ENCODE measurements at regions not wholly inside any gene's neighbourhood (a gene's known extent, or its start where the extent isn't known, plus 50 kb on each side); places are given as distances from the start of the nearest gene placed in this dataset.
A peak's percentile ranks its signal among the peaks of the same experiment; 100 is the strongest.
"Not testable (repeated sequence)": the region's sequence is repeated elsewhere in the genome, so short reads cannot be mapped to it uniquely, and the experiment has no call there.

DNA sequence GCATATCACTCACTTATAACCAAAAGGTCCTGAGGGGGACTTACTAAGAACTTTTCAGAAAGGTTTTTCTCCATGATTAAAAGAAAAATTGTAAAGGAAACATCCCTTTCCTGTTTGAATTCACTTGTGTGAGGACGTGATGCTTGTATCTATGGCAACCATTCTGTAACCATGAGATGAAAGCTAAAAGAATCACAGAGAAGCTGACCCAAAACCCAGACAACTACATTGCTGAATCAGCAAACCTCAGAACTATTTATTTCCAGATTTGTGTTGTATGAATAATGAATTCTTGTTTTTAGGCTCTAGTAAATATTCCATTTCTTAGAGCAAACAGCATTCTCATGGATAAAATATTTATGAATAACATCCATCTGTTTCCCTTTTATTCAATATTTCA lies 91.2 kb downstream of the RCHY1 start:
- no peak for DNase-seq

DNA sequence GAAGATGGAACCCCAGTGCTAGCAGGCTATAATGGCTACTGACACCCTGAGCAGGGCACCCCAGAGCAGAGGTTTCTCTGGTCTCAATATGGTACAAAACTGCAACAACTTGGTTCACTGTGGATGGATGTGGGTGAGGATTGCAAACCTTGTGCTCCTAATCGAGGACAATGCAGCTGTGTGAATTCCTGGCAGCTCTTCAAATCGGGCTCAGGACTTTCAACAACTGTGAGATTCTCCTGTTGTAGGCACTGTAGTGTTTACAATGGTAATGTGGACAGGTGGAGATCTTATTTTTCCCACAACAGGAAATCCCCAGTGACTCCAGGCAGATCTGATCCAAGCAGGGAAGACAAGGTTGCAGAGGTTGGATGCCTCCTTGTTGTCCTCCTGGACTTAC lies 101.5 kb downstream of the RCHY1 start:
- no peak for DNase-seq

DNA sequence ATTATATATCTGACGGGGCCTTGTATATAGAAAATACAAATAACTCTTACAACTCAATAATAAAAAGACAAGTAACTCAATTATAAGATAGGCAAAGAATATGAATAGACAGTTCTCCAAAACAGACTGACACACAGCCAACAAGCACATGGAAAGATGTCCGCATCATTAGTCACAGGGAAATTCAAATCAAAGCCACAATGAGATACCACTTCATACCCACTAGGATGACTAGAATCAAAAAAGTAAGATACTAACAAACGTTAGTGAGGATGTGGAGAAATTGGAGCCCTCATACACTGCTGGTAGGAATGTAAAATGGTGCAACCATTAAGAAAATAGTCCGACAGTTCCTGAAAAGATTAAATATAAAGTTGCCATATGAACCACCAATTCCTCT lies 115.7 kb downstream of the RCHY1 start:
- no peak for DNase-seq

DNA sequence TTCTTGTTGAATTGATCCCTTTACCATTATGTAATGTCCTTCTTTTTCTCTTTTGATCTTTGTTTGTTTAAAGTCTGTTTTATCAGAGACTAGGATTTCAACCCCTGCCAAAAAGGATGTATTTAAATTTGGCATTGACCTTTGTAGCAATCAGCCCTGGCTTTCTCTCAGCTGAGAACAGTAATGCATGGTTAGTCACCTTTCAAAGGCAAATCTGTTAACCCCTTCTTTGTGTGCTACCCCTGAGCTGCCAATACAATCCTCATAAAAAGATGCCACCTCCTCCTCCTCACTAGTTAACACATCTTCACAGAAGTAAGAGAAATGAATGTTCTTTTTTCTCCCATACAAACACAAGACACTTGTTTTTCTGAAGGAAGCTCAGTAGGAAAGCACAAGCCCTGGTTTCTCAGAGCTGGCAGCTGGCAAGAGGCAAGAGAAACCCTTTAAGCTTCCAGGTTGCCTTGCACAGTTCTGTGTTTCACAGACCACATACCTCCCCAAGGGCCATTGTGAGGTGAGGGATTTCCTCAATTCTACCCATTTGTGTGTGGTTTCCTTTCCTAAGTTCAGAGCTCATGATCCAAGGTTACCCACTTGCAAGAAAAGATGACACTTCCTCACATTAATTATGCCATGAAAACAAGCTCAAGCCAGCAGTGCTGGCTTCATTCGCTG lies 122.6 kb downstream of the RCHY1 start:
- DNase-seq: no peak

DNA sequence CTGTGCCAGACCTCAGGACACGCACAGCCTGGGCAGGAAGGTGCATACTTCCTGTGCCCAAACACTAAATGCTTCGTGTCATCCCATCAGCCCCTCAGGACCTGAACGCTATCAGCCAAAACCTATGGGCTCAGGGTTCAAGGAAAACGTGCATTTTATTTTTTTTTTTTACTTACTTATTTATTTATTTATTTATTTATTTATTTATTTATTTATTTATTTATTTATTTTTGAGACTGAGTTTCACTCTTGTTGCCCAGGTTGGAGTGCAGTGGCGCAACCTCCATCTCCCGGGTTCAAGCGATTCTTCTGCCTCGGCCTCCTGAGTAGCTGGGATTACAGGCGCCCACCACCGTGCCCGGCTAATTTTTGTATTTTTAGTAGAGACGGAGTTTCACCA lies 127.8 kb downstream of the RCHY1 start:
- not testable (repeated sequence) for DNase-seq

DNA sequence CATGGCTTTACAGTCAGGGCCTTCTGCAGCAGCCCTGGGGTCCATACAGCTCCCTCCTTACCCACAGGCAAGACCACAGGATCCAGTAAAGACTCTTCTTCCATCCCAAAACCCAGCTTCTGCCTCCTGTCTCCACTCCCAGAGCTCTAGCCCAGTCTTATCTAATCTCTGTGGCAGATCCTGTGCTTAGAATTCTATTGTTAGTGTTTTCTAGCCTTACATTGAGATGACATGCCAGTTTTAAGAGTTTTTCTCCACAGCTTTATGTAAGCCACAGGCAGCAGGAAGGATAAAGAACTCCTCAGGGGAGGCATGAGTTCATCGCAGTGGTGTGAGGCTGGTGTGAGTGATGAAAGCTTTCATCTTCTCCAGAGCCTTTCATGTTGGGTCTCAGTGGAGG lies 129.1 kb downstream of the RCHY1 start:
- DNase-seq: no peak

DNA sequence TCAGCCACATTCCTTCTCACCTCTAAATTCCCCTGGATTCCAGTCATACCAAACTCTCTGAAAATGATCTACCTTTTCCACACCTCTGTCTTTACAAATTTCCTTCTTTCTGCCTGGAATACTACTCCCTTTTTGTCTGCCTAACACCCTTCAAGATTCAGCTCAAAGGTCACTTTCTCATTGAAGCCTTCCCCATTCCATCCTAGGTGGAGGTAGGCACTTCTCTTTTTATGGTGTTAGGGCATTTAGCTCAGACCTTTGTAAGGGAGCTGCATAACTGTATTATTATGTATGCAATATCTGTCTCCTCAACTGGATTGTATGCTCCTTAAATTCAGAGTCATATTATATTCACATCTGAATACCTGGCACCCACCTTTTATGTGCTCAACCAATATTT lies 137.7 kb downstream of the RCHY1 start:
- no peak for DNase-seq

DNA sequence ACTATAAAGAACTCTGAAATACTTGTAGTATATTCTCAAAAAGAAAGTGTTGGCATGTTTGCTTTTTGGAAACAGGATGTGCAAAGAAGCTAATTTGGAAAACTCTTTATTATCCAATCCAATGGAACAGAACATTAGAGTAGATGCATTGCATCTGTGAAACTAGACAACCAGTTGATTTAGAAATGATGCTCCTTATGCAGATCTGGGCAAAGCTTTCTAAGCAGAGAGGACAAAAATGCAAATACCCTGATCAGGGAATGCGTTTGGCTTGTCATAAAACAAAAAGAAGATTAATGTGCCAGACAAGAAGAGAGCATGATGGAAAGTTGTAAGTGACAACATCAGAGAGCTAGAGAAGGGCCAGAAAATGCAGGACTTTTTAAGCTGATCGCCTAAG lies 142.3 kb downstream of the RCHY1 start:
- no peak for DNase-seq

DNA sequence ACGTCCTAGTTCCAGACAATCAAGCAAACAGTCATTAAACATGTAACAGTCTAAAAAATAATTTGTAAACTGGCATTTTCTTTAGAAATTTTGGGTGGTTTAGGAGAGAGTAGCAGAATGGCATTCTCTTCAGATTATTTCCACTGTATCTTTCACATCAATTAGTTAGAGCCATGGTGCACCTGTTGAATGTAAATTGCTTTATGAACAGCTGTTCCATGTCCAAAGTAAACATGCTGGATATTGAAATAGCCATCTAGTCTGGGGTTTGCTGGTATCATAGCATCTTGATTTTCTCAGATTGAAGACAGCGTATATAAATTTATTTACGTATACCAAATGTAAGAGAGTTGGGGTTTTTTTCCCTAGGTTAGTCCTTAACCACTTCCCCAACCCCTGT lies 143.6 kb downstream of the RCHY1 start:
- no peak for DNase-seq

DNA sequence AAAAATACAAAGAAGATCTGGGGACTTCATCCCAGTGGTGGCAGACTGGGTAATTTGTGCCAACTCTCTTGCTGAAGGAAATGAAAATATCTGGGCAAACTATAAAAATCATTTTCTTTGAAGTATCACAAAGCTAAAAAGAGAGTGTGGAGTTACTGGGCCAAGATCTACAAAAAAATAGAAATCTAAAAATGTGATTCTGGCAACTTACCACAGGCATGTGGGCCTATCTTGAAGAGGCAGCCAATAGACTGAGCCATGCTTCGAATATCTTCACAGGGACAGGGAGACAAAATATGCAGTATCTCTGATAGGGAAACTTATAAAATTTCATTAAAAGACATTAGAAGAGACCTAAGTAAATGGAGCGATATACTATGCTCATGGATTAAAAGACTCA lies 168.8 kb downstream of the RCHY1 start:
- DNase-seq: no peak

DNA sequence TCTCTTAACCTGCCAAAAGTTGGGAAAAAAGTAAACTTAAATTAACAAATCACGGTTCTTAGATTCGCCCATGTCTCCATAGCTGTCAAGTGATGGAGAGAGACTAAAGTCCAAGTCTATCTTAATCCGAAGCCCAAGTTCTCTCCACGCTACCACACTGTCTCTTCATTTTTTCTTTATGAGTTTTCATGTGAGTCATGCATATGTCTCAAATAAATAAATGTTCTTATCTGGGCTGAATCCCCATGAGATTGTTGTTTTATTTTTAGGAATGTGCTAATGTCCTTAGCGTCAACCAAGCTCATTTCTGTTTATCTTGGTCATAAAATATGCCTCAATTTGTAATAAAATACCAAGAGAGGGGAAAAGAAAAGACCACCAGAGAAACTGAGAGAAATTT lies 169.3 kb downstream of the RCHY1 start:
- no peak for DNase-seq

DNA sequence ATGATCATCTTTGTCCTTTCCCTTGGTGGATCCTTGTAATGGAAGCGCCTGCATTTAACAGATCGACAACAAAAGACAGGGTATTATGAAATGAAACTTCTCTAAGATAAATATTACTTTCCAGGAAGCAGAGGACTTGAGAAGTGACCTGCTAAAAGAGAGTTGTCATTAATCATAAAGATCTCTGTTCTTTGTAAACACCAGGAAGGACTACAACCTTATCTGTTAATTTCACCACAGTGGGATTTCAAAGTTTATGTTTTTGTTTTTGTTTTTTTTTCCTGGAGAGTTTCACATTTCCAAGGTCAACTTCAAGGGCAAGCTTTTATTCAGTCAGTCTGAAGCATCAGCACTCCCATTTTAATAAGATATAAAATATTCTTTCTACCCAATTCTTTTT lies 170.9 kb downstream of the RCHY1 start:
- no peak for DNase-seq

DNA sequence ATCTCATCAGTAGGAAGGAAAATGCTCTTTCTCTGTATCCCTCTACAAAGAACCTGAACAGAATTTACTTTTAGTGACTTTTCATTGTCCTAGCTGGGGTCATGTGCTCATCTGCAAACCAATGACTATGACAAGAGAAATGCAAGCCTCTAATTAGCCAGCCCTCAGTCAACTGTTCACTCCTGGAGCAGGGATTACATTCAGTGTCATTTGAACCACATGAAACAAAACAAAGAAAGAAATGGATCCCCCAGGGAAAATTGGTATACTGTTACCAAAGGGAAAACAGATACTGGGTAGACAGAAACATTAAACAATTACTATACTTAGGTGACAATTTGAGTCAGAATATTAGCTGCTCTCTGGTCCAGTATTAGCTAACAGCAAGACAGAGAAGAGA lies 173.6 kb downstream of the RCHY1 start:
- DNase-seq: no peak

DNA sequence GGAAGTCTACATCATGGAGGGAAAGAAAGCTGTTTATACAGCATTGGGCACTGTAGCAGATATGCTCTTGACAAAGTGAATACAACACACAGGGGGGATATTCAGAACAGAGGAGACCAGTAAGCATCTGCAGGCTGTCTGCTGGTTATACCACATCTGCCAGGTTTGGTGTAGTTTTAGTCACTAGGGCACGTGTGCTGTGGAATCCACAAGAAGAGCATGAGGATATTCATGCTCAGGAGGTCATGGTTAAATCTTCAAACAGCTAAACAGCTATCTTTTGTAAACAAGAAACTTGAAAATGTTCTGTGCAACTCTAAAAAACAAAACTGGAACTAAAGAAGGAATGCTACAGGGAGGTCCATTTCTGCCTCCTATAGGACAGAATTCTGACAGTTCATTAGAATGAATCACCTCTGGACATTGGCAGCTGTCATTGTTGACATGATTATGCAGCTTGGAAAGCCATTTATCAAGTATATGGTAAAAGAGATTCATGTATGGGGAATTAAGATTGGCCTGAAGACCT lies 175.8 kb downstream of the RCHY1 start:
- DNase-seq: no peak

DNA sequence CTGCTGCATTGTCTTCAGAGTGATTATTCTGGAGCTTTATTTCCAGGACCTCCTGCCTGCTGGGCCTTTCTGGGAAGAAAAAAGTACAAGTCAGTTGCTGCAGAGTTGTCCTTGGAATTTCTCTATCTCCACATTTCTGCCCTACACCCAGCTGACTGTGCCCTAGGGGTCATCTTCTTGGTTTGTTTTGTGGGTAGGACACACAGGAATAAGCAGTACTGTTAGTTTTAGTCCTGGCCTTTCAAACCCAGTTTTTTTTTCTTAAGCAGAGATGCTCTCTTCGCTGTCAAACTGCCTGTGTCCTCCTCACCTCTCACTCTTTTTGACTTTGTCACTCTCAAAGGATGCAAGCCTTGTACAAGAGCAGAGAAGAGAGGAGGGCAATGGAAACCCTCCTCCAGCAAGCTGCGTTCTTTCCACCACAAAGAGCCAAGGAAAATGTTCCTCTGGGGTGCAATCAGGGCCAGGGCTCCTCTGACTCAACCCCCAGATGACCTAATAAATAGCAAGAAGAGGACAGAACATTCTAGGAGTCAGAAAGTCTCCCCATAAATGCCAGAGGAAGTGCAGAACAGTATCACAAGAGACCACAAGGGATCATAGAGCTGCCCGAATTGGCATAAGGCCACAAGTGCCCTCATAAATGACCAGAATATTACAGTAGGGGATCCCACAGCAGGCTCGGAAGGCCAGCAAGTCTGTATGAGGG lies 186.2 kb downstream of the RCHY1 start:
- no peak for DNase-seq

DNA sequence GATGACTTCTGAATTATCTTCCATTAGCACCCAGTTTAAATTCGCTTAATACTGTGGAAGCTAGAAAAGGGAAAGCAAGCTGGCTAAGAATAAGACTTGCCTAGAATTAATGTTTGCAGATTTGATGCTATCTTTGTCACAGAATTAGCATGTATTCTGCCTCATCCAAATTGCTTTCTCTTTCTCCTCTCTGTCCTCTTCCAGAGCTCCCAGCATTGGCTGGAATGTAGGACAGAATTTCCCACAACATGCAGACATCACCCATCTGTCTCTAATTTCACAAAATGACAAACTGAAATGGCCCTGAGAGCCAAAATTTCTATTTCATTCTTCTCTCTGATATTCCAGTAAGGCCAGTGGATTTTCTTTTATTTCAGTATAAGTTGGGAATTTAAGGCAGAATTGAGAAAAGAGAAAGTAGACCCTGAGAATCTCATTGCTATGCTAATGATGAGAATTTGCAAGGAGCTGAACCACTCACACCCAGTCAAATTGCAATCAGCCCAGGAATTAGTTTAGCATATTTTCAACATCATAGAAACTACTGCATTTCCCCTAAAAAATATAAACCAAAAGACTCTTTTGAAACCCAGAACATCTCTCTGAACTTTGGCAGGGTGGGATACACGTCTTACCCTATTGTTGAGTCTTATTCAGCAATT lies 188.8 kb downstream of the RCHY1 start:
- no peak for DNase-seq

DNA sequence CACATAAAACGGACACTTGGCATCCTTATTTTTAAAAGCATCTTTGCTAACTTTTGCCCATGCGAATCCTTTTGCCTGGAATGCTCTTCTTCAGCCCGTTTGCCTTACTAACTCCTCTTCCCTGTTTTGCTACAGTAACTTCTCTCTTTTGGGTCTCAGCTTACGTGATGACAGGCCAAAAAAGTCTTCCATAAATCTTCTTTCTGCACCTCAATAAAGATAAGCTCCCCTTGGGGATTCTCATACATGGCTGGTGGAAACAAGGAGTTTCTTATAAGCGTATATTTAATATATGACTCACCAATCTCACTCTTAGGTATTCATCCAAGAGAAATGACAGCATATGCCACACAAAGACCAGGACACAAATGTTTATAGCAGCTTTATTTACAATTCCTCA lies 192.7 kb downstream of the RCHY1 start:
- DNase-seq: no peak

DNA sequence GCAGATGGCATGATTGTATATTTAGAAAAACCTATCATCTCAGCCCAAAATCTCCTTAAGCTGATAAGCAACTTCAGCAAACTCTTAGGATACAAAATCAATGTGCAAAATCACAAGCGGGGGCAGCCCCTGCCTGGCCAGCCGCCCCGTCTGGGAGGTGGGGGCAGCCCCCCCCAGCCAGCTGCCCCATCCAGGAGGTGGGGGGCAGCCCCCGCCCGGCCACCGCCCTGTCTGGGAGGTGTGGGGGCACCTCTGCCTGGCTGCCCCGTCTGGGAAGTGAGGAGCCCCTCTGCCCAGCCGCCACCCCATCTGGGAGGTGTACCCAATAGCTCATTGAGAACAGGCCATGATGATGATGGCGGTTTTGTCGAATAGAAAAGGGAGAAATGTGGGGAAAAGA lies 196.6 kb downstream of the RCHY1 start:
- DNase-seq: not testable (repeated sequence)

DNA sequence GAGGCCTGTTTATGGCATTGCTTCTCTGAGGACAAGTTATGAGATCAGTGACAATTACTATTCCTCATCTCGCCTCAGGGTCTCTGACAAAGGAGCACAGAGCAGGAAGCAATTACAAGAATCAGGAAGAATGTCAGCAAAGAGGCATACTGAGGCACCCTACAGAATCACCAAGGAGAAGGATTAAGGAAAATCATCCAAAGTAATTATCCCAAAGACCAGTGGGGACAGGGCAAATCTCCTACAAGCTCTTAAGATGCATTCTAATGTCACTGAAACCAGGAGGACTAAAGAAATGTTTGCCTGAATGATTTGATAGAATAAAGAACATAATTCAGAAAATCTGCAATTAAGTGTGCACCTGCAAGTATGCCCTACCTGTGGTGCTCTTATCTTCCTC lies 206.2 kb downstream of the RCHY1 start:
- DNase-seq: no peak

DNA sequence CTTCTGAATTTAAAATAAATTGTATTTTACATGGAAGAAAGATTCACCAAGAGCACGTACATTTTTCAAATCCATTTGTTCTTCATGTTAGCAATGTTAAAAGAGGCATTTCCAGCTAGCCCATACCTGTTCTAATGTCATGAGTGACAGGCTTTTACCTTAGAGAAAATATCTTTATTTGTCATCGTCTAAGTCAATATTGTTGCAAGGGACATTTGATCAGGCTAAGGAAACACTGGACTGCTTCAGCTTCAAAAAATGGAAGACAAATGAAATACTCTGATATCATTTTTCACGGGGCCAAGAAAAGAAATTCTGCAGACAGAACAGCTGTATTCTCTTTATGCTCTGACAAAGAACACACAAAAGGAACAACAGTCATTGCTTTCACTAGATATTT lies 207.7 kb downstream of the RCHY1 start:
- DNase-seq: no peak

DNA sequence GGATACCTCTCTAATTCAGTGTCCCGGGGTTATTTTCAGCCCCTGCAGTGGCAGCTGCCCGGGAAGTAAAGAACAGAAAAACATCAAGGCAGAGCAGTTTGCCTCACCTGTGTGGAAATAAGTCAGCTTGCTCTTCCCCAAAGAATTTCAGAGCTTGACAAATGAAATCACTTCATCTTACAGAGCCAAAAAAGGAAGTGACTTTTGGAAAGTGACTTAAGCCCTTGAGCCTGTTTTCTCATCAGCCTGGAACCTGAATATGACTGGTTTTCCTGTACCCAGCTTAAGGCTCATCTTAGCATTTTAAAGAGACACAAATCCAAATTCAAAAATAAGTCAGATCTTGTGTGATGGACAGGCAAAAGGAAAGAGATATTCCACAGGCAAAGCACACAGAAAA lies 211.6 kb downstream of the RCHY1 start:
- no peak for DNase-seq

DNA sequence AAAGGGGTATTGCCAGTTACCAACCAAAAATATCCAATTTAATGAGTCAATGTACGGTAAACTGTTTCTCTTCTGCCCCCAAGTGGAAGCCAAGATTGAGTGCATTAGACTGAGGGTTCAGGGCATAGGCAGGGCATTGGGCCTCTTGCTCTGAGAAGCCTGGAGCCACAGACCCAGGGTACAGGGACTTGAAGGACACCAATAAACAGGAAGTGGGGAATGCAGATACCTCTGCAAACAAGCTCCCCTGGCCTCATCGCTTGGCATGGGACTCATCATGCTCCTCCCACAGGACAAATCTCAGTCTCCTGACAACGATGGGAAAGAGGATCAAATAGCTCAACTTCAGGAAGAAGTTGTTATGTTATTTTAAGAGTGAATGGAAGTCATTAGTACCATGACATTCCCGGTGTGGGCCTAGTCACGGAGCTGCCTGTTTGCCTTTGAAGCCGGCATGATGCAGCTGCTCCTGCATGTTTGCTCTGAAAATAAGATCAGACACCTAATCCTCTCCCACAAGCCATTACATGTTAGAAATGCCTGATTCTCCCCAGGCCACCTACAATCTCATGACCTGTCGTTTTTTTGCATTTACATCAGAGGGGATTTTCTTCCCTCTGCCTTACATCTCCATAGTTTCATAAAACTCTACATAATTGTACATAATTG lies 224.2 kb downstream of the RCHY1 start:
- DNase-seq: peak in 1 of 2 experiments; percentile 43

DNA sequence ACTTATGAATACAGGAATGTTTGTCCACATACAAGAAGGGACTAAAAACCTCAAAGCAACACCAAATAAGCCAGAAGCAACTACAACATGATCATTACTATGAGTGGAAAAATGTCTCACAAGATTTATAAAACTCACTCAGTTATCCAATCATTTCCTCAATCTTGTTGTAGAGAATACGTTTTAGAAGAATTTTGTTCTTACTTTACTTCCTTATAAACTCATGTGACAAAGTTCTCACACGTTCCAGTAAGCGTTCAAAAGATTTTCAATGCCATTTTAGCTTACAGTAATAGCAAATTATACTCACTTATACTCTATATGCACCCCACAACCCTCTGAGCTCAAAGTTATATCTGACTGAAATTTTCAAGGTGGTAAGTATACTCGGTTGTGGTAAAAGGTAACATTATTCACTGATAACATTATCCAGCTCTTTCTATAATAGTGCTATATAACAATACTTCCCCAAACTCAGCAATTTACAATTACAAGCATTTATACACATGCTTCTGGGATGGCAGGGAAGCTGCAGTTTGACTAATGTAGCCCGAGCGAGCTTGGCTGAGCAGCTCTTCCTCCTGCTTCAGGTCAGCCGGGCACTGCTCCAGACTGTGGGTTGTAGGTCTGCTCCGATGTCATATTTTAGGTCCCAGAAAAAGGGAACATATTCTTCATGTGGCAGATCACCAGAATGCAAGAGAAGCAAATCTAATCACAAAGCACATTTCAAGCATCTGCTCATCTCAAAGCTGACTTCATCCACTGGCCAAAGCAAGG lies 226.3 kb downstream of the RCHY1 start:
- DNase-seq: no peak
